Stimulated activated naive CD8-positive, alpha-beta T cell treated with anti-CD3 and anti-CD28 coated beads, Interleukin-15, Interleukin-2, amounts not matched to agents 100 U/mL and 50 U/mL, for 24 hours (primary cell): ENCODE measurements at regions not wholly inside any gene's neighbourhood (a gene's known extent, or its start where the extent isn't known, plus 50 kb on each side); places are given as distances from the start of the nearest gene placed in this dataset.
A peak's percentile ranks its signal among the peaks of the same experiment; 100 is the strongest.

Experiments used
- ATAC-seq: fragments of 150-1000 bp; cut with Tn5 transposase; one replicate; pipeline ENCODE4 v1.10.0; 2021
- DNase-seq: peaks from one replicate; pipeline ENCODE4 v3.0.0; 2021

- ATAC-seq (no peak), DNase-seq (no peak)
Observed at GRCh38 chr17:36756695-36757094, 155.3 kb downstream of the MRM1 start.

- DNase-seq = no peak
- no peak for ATAC-seq
Observed at GRCh38 chr17:36760425-36760824, 159.0 kb downstream of the MRM1 start.

GRCh38 chr17:36761203-36761950, 160.0 kb downstream of the MRM1 start:
- DNase-seq (no peak), ATAC-seq (no peak)

- ATAC-seq = no peak
- DNase-seq = no peak
Observed at GRCh38 chr17:36765436-36766043, 164.2 kb downstream of the MRM1 start.

GRCh38 chr17:36768394-36768793, 167.0 kb downstream of the MRM1 start:
- ATAC-seq = peak; percentile 36
- DNase-seq = no peak

GRCh38 chr17:36773039-36773438, 164.2 kb upstream of the LHX1 start:
- ATAC-seq = no peak
- no peak for DNase-seq

GRCh38 chr17:36777118-36777517, 160.2 kb upstream of the LHX1 start:
- ATAC-seq = no peak
- no peak for DNase-seq

- ATAC-seq (no peak), DNase-seq (no peak)
Observed at GRCh38 chr17:36778448-36778847, 158.8 kb upstream of the LHX1 start.

GRCh38 chr17:36779550-36779949, 157.7 kb upstream of the LHX1 start:
- ATAC-seq (no peak), DNase-seq (no peak)

- DNase-seq (no peak), ATAC-seq (no peak)
Observed at GRCh38 chr17:36784633-36785032, 152.6 kb upstream of the LHX1 start.

- DNase-seq = no peak
- ATAC-seq = no peak
Observed at GRCh38 chr17:36786867-36787266, 150.4 kb upstream of the LHX1 start.

GRCh38 chr17:36791150-36791941, 145.9 kb upstream of the LHX1 start:
- DNase-seq (no peak), ATAC-seq (no peak)

GRCh38 chr17:36791942-36792475, 145.3 kb upstream of the LHX1 start:
- DNase-seq = no peak
- no peak for ATAC-seq

GRCh38 chr17:36792849-36793248, 144.4 kb upstream of the LHX1 start:
- no peak for DNase-seq
- ATAC-seq = no peak

- no peak for ATAC-seq
Observed at GRCh38 chr17:36793976-36794375, 143.3 kb upstream of the LHX1 start.

GRCh38 chr17:36807496-36808179, 129.6 kb upstream of the LHX1 start:
- DNase-seq (no peak), ATAC-seq (no peak)

More at GRCh38 chr17:36793976-36794375, 143.3 kb upstream of the LHX1 start:
- DNase-seq = no peak

- no peak for ATAC-seq
- DNase-seq = no peak
Observed at GRCh38 chr17:36808180-36808661, 129.1 kb upstream of the LHX1 start.

- ATAC-seq (no peak), DNase-seq (no peak)
Observed at GRCh38 chr17:36812762-36813161, 124.5 kb upstream of the LHX1 start.

- ATAC-seq (no peak), DNase-seq (no peak)
Observed at GRCh38 chr17:36813357-36813756, 123.9 kb upstream of the LHX1 start.

GRCh38 chr17:36813957-36814563, 123.2 kb upstream of the LHX1 start:
- no peak for DNase-seq
- ATAC-seq = no peak

GRCh38 chr17:36814958-36815357, 122.3 kb upstream of the LHX1 start:
- ATAC-seq (no peak), DNase-seq (no peak)
